GM21390 (cell line): ENCODE measurements at regions not wholly inside any gene's neighbourhood (a gene's known extent, or its start where the extent isn't known, plus 50 kb on each side); places are given as distances from the start of the nearest gene placed in this dataset.
"Not testable (repeated sequence)": the region's sequence is repeated elsewhere in the genome, so short reads cannot be mapped to it uniquely, and the experiment has no call there.

ENCODE experiments used
- ATAC-seq: cut with Tn5 transposase; IDR thresholded peaks from one replicate; pipeline ENCODE4 v1.9.1; 2021; ENCODE audit not compliant: unreplicated experiment

DNA sequence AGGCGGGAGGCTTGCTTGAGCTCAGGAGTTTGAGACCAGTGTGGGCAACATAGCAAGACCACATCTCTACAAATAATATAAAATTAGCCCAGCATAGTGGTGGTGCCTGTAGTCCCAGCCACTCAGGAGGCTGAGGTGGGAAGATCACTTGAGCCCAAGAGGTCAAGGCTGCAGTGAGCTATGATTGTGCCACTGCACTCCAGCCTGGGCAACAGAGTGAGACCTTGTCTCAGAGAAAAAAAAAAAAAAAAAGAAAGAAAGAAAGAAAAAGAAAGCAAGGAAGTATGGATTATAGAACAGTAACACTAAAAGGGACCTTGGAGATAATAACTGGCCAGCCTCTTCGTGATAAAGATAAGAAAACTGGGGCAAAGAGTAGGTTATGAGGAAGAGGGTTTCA is 130.4 kb downstream of the PLCE1 start:
- ATAC-seq = not testable (repeated sequence)

GRCh38 chr10:94125268-94125667 is 131.5 kb downstream of the PLCE1 start:
- not testable (repeated sequence) for ATAC-seq

DNA sequence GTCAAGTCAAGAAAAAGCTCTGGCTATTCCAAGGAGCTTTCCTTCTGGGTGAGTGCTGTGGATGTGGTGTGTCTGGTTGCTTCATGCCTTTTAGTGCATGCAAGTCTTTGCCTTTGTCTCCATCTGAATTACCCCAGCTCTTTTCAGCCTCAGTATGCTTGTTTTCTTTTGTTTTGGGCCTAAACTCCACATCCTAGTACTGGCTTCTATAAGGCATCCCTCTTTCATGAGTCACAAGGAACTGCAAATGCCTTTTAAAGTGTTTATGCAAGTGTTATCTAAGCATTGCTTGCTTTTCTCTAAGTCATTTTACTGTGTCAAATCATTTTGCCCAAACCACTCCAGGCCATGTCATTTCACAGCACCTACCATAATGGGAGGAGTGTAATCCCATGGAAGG is 132.1 kb downstream of the PLCE1 start:
- ATAC-seq = no peak

GRCh38 chr10:94129393-94130130 is 135.8 kb downstream of the PLCE1 start:
- ATAC-seq = no peak

DNA sequence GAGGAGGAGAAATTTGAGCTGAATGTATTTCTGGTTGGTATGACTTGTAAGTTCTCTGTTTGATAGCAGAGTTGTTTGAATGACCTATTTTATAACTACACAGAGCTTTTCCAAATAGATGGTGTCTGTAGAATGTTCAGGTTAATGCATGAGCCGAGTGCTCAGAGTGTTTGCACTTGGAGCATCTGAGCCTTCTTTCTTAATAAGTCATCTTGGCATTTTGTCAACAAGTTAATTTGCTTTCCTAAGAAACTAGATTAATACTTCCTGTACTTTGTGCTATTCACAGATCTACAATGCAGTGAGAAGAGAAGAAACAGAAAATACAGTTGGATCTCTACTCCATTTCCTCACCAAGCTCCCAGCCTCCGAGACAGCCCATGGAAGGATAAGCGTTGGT is 138.2 kb downstream of the PLCE1 start:
- no peak for ATAC-seq

- ATAC-seq = no peak
These were observed 139.5 kb downstream of the PLCE1 start for GRCh38 chr10:94133239-94133638.

DNA sequence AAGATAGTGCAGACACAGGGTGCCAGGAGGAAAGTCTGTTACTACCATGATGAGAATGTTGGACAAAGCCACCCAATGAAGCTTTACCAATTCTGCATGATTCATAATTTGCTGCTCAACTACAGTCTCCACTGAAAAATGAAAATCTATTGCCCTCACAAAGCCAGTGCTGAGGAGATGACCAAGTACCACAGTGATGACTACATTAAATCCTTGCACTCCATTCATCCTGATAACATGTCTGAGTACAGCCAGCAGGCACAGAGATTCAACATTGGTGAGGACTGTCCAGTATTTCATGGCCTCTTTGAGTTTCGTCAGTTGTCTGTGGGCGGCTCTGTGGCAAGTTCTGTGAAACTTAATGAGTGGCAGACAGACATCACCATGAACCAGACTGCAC is 144.0 kb downstream of the PLCE1 start:
- no peak for ATAC-seq

- no peak for ATAC-seq
These were observed 144.7 kb downstream of the PLCE1 start for GRCh38 chr10:94138391-94138790.

GRCh38 chr10:94143261-94143660 is 149.5 kb downstream of the PLCE1 start:
- ATAC-seq = no peak

- no peak for ATAC-seq
These were observed 152.6 kb downstream of the PLCE1 start for GRCh38 chr10:94146313-94146712.

DNA sequence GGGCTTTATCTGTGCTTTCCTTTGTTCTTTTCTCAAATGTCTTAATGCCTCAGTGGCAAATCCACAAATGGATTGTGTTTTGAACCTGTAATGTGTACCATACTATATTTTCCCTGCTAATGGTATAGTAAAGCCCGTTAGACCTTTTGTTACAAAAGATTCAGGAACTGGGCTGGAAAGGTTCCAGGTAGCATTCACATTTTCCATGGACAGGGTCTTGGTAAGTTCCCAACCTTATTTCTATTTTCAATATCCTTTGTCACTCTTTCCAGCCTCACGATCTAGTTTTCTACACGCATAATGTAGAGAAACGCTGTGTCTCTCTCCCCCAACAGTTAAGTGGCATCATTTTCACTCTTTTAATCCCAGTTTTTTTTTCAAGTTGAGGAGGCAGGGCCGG is 153.0 kb downstream of the PLCE1 start:
- ATAC-seq = no peak

DNA sequence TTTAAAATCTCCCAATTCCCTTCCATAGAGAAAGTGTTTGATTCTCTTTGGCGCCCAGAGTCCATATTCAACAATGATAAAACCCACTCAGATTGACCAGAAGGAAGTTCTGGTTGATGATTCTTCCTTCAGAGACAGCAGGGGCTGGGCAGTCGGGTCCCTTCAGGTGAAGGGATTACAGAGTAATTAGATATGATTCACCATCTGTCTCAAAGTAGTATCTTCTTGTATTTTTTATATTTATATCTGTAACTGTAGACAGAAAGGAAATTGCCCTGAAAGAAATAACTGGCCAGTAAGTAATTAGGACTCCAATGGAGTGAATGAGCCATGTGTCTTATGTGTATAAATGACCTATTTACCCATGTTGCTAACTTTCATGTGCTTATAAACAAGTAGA is 156.0 kb downstream of the PLCE1 start:
- ATAC-seq = no peak

GRCh38 chr10:94150541-94151184 is 156.9 kb downstream of the PLCE1 start:
- no peak for ATAC-seq

DNA sequence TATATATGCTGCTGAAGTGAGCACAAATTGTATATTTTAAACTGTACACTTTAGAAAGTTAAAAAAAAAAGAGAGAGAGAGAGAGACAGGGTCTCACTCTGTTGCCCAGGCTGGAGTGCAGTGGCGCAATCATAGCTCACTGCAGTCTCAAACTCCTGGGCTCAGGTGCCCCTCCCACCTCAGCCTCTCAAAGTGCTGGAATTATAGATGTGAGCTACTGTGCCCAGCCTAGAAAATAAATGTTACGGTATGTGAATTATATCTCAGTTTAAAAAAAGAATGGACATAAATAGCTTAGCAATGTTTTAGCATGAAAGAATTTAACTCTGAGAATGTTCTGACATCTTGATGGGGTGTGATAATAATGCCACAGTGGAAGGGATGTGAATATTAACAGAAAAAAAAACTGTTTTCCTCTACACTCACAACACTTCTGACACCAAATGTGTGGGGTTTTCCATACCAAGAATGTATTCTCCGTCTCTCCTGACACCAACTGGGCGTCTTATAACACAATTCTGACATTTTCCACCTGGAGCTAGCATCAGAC is 162.1 kb downstream of the PLCE1 start:
- ATAC-seq = no peak

- no peak for ATAC-seq
These were observed 162.7 kb downstream of the PLCE1 start for GRCh38 chr10:94156453-94156852.

DNA sequence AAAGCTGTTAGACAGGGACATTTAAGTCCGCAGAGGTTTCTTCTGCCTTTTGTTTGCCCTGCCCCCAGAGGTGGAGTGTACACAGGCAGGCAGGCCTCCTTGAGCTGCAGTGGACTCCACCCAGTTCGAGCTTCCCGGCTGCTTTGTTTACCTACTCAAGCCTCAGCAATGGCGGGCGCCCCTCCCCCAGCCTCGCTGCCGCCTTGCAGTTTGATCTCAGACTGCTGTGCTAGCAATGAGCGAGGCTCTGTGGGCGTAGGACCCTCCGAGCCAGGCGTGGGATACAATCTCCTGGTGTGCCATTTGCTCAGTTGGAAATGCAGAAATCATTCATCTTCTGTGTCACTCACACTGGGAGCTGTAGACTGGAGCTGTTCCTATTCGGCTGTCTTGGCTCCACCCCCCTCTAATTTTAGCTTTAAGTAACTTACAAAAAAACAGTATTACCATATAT is 171.5 kb downstream of the PLCE1 start:
- not testable (repeated sequence) for ATAC-seq

DNA sequence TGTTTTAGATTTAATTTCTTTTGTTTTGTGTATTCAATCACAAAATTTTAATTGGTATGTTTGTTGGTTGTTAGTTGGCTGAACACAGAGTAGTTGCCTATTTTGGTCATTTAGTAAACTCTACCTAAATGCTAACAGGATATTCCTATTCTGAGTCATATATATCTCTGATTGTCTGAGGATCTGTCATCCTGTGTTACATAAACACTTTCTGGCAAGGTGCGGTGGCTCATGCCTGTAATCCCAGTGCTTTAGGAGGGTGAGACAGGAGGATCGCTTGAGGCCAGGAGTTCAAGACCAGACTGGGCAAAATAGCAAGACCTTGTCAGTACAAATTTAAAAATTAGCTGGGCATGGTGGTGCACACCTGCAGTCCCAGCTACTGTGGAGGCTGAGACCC is 178.6 kb downstream of the PLCE1 start:
- no peak for ATAC-seq

- ATAC-seq = no peak
These were observed 179.9 kb downstream of the PLCE1 start for GRCh38 chr10:94173594-94173993.

DNA sequence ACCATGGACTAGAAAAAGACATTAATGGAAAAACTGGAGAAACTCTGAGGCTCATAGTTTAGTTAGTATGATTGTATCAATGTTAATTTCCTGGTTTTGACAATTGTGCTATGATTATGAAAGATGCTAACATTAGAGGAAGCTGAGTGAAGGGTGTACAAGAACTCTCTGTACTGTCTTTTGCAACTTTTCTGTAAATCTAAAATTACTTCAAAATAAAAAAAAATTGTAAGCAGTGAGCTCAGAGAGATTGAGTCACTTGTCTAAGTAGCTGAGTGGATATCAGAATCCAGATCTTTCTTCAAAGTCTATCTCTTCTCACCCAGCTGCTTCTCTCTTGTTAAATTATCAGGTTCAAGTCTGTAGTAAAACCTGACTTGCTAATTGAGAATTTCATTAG is 181.1 kb downstream of the PLCE1 start:
- no peak for ATAC-seq

- ATAC-seq = no peak
These were observed 184.1 kb downstream of the NOC3L start for GRCh38 chr10:94178475-94179253.

DNA sequence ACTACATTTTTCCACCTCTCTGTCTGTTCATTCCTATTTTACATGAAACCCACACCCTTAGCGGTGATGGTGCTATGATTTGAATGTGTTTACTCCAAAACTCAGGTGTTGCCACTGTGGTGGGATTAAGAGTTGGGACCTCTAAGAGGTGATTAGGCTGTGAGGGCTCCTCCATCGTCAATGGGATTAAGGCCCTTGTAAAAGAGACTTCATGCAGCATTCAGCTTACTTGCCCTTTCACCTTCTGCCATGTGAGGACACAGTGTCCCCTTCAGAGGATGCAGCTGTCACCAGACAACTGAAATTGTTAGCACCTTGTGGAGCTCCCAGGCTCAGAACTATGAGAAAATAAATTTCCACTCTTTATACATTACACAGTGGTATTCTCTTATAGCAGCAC is 182.2 kb downstream of the NOC3L start:
- no peak for ATAC-seq
